Activated CD8-positive, alpha-beta memory T cell treated with anti-CD3 and anti-CD28 coated beads, Interleukin-2, amount 10 ng/mL, durations not matched to agents 7 days and 5 days (primary cell): ENCODE measurements at regions not wholly inside any gene's neighbourhood (a gene's known extent, or its start where the extent isn't known, plus 50 kb on each side); places are given as distances from the start of the nearest gene placed in this dataset.
"Not testable (repeated sequence)": the region's sequence is repeated elsewhere in the genome, so short reads cannot be mapped to it uniquely, and the experiment has no call there.

ENCODE experiments used
- ATAC-seq: fragments of 150-1000 bp; cut with Tn5 transposase; one replicate; pipeline ENCODE4 v1.10.0; 2021; ENCODE audit warnings: moderate library complexity
- CTCF ChIA-PET: fragments of 350-600 bp; sonication (Branson Sonifier 250); formaldehyde crosslinking; loops from one replicate; lab custom pipeline; 2021; ENCODE audit warnings: antibody characterized with exemption; lab: Charles Lee
- DNase-seq: peaks from one replicate; pipeline ENCODE4 v3.0.0-alpha.2; 2020
- H3K27ac Mint-ChIP-seq: one replicate; pipeline ENCODE4 v1.8.0; 2021; ENCODE audit warnings: mild to moderate bottlenecking, mixed read lengths
- H3K27me3 Mint-ChIP-seq: one replicate; pipeline ENCODE4 v1.8.0; 2021; ENCODE audit warnings: mixed read lengths
- H3K36me3 Mint-ChIP-seq: one replicate; pipeline ENCODE4 v1.8.0; 2021; ENCODE audit warnings: mild to moderate bottlenecking, mixed read lengths
- H3K4me1 Mint-ChIP-seq: one replicate; pipeline ENCODE4 v1.8.0; 2021; ENCODE audit warnings: mixed read lengths
- H3K4me3 Mint-ChIP-seq: one replicate; pipeline ENCODE4 v1.8.0; 2021; ENCODE audit warnings: mild to moderate bottlenecking, moderate library complexity, mixed read lengths
- H3K9me3 Mint-ChIP-seq: one replicate; pipeline ENCODE4 v1.8.0; 2022; ENCODE audit warnings: low read depth, mixed read lengths

DNA sequence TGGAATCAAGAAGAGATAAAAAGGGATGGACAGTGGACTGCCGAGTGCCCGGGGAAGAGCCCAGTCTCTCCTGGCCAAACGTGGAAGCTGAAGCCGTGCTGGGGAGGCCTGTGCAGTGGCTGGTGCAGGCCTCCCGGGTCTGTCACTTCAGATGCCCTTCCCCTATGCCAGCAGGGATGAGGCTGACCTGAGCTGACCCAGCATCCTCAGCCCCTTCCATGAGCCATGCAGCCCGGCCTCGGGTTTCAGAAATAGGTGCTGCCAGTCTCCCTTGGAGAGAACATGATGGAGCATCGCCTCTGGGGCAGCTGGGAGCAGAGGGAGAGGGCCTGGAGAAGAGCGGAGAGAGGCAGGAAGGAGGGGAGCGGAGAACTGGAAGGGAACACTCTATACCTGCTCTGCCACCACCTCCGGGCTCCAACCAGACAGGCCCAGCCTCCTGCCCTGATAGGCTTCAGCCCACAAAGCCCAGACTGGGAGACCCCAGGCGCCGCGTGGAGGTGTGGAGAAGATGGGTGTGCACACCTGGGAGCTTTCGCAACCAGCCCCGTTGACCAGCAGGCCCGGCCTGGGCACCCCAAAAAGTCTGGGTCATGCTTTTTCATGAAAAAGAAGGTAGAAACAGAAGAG lies 68.6 kb upstream of the PPP2R2D start:
- H3K36me3 Mint-ChIP-seq: no peaks in the 10 kb centered on the region
- no peak overlapping the region for H3K27ac Mint-ChIP-seq
- peaks cover 4% of the 10 kb centered on the region for H3K27me3 Mint-ChIP-seq
- ATAC-seq: no peak
- H3K4me3 Mint-ChIP-seq: no peak overlapping the region
- CTCF ChIA-PET: no interaction called here
- DNase-seq: no peak
- no peaks in the 10 kb centered on the region for H3K9me3 Mint-ChIP-seq
- H3K4me1 Mint-ChIP-seq: no peaks in the 10 kb centered on the region

DNA sequence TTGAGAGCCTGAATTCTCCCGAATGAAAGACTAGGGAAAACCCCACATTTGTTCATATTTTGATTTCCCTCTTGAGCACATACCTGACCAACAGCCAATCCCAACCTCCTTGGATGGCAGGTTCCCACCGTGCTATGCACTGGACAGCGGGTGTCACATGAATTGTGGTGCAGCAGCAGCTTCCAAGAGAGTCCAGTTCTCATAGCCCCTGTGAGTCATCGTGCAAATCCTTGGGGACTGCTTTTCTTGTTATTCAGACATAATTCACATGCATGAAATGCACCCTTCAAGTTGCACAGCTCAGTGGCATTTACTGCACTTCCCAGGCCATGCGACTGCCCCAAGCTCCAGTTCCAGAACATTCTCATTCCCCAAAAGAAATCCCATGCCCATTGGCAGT lies 67.8 kb upstream of the PPP2R2D start:
- Mint-ChIP-seq H3K36me3 (no peaks in the 10 kb centered on the region), H3K27me3 (peaks cover 4% of the 10 kb centered on the region), H3K4me3 (no peak overlapping the region), H3K4me1 (no peaks in the 10 kb centered on the region), H3K27ac (no peak overlapping the region), H3K9me3 (no peaks in the 10 kb centered on the region)
- DNase-seq: no peak
- no peak for ATAC-seq
- CTCF ChIA-PET: no interaction called here

DNA sequence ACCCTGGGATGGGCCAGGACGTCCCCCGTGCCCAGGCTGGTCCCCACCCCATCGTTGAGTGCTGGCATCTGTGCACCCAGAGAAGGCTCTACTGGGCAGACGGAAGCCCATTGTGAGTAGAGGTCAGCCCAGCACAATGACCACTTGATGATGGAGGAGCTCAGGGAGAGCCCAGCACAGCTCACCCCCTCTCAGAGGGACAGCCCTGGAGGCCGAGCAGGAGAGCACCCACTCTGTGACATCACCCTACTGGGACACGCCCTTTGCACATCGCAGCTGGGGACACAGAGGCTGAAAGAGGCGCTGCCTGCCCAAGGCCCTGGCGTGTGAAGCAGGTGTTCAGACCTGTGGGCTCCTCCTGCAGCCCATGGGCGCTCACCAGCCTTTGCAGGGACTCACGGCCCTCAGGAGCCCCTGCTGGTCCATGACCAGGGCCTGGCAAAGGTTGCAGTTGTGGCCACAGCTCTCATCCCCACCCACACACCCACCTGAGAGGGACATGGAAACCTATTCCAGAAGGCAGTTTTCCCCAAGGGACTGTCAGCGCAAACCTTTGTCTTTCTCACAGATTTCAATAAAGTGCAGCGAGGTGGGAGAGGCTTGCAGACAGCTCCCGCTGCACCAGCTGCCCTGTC lies 67.2 kb upstream of the PPP2R2D start:
- Mint-ChIP-seq H3K4me1 (no peaks in the 10 kb centered on the region), H3K36me3 (no peaks in the 10 kb centered on the region), H3K27ac (no peak overlapping the region), H3K27me3 (peaks cover 4% of the 10 kb centered on the region), H3K4me3 (no peak overlapping the region), H3K9me3 (no peaks in the 10 kb centered on the region)
- DNase-seq (no peak), ATAC-seq (no peak)
- CTCF ChIA-PET: no interaction called here

DNA sequence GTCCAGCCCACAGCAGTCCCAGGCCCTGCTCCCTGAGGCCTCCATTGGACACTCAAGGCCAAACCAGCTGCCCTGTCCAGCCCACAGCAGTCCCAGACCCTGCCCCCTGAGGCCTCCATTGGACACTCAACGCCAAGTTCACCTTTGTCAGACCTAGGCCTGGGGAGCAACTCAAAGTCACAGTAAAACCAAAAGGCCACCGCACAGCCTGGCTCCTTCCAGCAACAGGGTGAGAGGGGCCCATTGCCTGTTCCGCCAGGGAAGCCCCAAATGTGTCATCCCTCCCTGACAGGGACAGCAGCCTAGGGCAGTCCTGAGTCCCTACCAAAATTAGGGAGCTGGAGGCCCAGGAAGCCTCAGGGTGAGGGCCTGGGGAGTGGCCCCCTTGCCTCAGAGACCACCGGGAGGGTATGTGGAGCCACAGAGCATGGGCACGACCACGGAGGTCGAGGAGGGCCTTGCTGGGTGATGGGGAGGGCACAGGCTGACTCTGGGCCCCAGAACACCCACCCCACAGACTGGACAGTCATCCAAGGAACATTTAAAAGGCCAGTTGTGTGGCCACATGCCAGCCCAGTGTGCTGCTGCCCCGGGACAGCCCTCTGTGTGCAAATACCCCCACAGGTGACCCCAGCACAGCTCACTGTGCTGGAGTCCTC lies 66.5 kb upstream of the PPP2R2D start:
- Mint-ChIP-seq H3K4me3 (no peak overlapping the region), H3K9me3 (no peaks in the 10 kb centered on the region), H3K27me3 (peaks cover 4% of the 10 kb centered on the region), H3K27ac (no peak overlapping the region), H3K4me1 (no peaks in the 10 kb centered on the region), H3K36me3 (no peaks in the 10 kb centered on the region)
- DNase-seq (no peak), ATAC-seq (no peak)
- CTCF ChIA-PET: no interaction called here

DNA sequence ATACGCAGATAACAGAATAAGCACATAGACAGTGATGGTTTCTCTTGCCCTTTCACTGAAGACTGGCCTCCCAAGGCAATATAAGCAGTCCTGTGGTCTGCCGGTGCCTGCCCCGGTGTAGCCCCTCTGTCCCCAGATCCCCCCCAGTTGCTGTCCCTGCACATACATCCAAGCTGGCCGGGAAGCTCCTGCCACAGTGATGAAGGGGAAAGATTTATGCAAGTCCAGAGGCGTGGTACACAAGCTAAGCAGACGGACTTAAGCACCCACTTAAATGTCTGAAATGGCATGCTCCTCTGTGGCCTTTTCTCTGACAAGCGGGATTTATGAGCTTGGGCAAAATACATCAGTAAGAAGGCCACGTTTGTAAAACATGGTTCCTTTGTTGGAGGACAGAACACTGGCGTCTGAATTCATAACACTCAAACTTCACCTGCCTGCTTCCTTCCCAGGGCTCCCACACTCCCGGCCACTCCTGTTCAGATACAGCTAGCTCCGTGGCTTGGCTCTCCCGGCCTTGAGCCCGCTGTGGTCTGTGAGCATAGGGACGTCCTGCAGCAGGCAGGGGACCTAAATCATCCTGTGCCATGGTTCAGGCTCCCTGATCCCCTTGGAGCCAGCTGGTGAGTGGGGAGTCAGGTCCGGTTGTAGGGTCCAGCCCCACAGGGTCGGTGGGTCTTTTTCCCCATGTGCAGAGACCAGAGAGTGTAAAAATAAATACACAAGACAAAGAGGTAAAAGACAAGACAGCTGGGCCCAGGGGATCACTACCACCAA lies 61.7 kb upstream of the PPP2R2D start:
- H3K9me3 Mint-ChIP-seq: no peaks in the 10 kb centered on the region
- no peak overlapping the region for H3K4me3 Mint-ChIP-seq
- DNase-seq (no peak), ATAC-seq (no peak)
- H3K27me3 Mint-ChIP-seq: peaks cover 4% of the 10 kb centered on the region
- no peaks in the 10 kb centered on the region for H3K4me1 Mint-ChIP-seq
- CTCF ChIA-PET: no interaction called here
- H3K36me3 Mint-ChIP-seq: no peaks in the 10 kb centered on the region
- H3K27ac Mint-ChIP-seq: no peak overlapping the region

DNA sequence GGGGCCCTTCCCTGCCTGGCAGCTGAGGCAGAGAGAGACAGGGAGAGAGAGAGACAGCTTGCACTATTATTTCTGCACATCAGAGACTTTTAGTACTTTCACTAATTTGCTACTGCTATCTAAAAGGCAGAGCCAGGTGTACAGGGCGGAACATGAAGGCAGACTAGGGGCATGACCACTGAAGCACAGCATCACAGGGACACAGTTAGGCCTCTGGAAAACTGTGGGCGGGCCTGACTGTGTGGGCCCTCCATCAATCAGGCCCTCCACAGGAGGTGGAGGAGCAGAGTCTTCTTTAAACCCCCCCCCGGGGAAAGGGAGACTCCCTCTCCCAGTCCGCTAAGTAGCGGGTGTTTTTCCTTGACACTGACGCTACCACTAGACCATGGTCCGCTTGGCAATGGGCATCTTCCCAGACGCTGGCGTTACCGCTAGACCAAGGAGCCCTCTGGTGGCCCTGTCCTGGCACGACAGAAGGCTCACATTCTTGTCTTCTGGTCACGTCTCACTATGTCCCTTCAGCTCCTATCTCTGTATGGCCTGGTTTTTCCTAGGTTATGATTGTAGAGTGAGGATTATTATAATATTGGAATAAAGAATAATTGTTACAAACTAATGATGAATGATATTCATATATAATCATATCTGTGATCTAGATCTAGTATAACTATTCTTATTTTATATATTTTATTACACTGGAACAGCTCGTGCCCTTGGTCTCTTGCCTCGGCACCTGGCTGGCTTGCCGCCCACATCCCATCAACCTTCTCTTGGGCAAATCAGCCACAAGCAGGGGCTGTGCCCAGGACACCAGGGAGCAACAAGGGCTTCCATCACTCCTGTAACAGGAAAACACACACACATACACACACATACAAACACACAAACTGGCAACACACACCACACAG lies 60.7 kb upstream of the PPP2R2D start:
- H3K27ac Mint-ChIP-seq, H3K27me3 Mint-ChIP-seq, DNase-seq, H3K36me3 Mint-ChIP-seq, H3K9me3 Mint-ChIP-seq, H3K4me1 Mint-ChIP-seq, ATAC-seq, CTCF ChIA-PET, H3K4me3 Mint-ChIP-seq: not testable (repeated sequence)

DNA sequence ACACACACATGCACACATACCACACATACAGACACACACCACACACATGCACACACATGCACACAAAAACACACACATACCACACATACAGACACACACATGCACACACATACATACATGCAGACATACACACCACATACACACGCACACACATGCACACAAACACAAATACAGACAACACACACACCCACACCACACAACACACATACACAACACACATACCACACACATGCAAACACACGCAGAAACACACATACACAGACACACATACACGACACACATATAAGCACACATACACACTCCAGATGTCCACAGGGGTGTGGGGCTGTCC lies 60.1 kb upstream of the PPP2R2D start:
- CTCF ChIA-PET: no interaction called here
- no peaks in the 10 kb centered on the region for H3K36me3 Mint-ChIP-seq
- no peak overlapping the region for H3K27ac Mint-ChIP-seq
- H3K4me1 Mint-ChIP-seq: no peaks in the 10 kb centered on the region
- no peak for ATAC-seq
- DNase-seq: no peak
- no peaks in the 10 kb centered on the region for H3K9me3 Mint-ChIP-seq
- H3K27me3 Mint-ChIP-seq: peaks cover 4% of the 10 kb centered on the region
- no peak overlapping the region for H3K4me3 Mint-ChIP-seq

DNA sequence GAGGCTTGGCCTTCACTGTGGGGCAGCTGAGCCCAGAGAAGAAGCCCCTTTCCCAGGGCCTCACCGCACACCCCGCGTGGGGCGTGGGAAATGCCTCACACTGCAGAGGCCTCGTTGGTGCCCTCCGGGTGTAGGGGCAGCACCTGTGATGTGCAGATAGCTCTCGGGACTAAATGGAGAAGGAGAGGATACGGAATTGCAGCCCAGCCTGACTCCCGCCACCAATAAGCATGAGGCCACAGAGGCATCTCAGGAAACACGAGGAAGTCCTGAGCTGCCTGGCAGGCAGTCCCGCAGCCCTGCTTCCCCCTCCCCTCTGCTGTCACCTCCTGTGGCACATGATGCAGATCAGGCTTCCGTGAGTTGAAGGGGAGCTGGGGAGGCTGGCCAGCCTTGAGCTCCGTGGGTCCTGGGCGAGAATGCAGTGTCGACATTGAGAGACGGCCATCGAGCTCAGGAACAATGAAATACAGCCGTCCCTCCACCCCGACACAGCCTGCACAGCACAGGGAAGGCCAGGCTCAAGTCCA lies 59.6 kb upstream of the PPP2R2D start:
- DNase-seq: no peak
- no peak overlapping the region for H3K4me3 Mint-ChIP-seq
- H3K4me1 Mint-ChIP-seq: no peaks in the 10 kb centered on the region
- H3K9me3 Mint-ChIP-seq: no peaks in the 10 kb centered on the region
- H3K27ac Mint-ChIP-seq: no peak overlapping the region
- no peaks in the 10 kb centered on the region for H3K36me3 Mint-ChIP-seq
- CTCF ChIA-PET: no interaction called here
- peaks cover 4% of the 10 kb centered on the region for H3K27me3 Mint-ChIP-seq
- ATAC-seq: no peak

DNA sequence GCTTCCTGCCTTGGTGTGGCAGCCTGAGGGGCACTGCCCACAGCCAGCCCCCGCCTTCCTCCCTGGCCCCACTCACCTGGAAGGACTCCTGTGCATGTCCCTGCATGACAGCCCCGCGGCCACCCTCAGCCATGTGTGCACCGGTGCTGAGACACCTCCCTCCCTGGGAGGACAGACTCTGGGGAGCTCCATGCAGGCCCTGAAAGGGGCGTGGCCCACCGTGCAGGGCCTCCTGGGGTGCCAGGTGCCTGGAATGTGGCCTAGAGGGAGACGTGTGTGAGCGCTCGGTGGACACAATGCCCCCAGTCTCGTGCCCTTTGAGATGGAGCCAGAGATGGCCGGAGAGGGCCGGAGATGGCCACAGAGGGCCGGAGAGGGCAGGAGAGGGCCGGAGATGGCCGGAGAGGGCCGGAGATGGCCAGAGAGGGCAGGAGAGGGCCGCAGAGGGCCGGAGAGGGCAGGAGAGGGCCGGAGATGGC lies 59.1 kb upstream of the PPP2R2D start:
- DNase-seq (no peak), ATAC-seq (no peak)
- no peak overlapping the region for H3K4me3 Mint-ChIP-seq
- no peaks in the 10 kb centered on the region for H3K36me3 Mint-ChIP-seq
- CTCF ChIA-PET: no interaction called here
- no peaks in the 10 kb centered on the region for H3K4me1 Mint-ChIP-seq
- no peaks in the 10 kb centered on the region for H3K9me3 Mint-ChIP-seq
- no peak overlapping the region for H3K27ac Mint-ChIP-seq
- H3K27me3 Mint-ChIP-seq: peaks cover 4% of the 10 kb centered on the region

DNA sequence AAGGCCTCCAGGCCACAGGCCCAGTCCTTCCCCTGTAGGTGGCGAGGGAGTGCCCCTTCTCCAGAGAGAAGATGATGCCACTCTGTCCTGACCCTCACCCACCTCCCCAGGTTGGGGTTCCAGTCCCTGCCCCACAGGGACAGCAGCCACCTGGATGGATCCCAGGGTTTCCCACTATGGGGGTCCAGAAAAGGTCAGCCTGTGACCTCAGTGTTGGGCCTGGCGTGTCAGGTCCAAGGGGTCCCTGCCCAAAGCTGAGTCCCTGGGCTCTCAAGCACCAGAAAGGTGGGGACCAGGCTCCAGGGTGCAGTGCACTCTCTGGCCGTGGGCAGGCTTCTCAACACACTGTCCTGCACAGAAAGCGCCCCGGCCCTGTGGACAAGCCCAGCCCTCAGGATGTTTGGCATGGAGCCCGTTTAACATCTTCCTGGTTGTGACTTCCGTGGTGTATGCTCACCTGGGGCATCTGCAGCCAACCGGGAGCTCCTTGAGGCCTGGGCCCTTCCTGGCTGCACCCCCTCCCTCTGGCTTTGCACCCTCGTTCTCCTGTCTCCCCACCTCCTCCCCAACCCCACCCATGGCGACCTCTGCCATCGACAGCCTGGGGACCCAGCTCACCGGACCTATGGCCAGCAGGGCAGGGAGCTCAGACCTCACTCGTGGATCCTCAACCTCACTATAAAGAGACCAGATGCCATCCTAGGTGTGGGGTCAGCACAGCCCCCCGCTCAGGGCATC lies 58.3 kb upstream of the PPP2R2D start:
- Mint-ChIP-seq H3K4me1 (no peaks in the 10 kb centered on the region), H3K36me3 (no peaks in the 10 kb centered on the region), H3K27ac (no peak overlapping the region), H3K9me3 (no peaks in the 10 kb centered on the region), H3K27me3 (no peaks in the 10 kb centered on the region), H3K4me3 (no peak overlapping the region)
- CTCF ChIA-PET: no interaction called here
- DNase-seq: no peak
- ATAC-seq: no peak

DNA sequence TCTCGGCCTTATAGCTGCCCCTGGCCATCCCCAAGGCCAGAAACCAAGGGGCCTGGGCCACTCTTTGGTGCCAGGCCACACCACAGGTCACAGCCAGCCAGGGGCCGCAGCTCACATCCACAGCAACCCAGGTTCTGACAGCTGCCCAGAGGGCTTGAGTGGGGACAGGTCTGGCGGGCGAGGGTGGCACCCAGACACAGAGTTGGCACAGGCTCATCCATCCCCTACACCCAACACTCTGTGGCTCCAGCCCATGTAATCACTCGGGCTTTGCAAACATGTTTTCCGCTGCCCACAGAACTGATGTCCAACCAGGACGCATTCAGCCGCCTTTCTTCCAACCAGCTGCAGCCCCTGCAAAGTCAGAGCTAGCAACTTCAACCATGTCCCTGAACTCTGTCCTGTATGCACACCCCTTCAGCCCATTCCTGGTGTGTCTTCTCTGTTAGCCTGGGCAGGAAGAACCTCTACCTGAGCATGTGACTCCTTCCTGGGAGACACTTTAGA lies 57.7 kb upstream of the PPP2R2D start:
- Mint-ChIP-seq H3K27me3 (no peaks in the 10 kb centered on the region), H3K9me3 (no peaks in the 10 kb centered on the region), H3K4me3 (no peak overlapping the region), H3K4me1 (no peaks in the 10 kb centered on the region), H3K36me3 (no peaks in the 10 kb centered on the region), H3K27ac (no peak overlapping the region)
- CTCF ChIA-PET: no interaction called here
- DNase-seq (no peak), ATAC-seq (no peak)

DNA sequence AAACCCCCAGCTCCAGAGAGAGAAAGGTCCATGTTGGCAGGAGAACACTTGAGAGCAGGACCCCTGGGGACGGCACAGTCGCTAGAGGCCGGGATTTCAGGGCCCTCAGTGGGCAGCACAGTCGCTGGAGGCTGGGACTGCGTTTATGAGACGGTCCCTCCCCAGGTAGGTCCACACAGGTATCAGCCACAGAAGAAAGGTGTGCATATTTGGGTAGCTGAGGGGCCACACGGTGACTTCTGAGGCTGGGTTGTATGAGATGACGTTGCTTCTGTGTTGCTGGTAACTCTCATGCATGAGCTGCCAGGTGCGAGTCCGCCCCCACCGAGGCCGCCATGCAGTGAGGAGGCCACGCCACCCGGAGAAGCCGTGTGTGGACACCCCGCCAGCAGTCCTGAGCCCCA lies 56.9 kb upstream of the PPP2R2D start:
- Mint-ChIP-seq H3K9me3 (no peaks in the 10 kb centered on the region), H3K27ac (no peak overlapping the region), H3K4me3 (no peak overlapping the region), H3K4me1 (no peaks in the 10 kb centered on the region), H3K27me3 (no peaks in the 10 kb centered on the region), H3K36me3 (no peaks in the 10 kb centered on the region)
- CTCF ChIA-PET: no interaction called here
- ATAC-seq: no peak
- no peak for DNase-seq
